Glomerular endothelial cell (primary cell): ENCODE measurements at regions not wholly inside any gene's neighbourhood (a gene's known extent, or its start where the extent isn't known, plus 50 kb on each side); places are given as distances from the start of the nearest gene placed in this dataset.
"Not testable (repeated sequence)": the region's sequence is repeated elsewhere in the genome, so short reads cannot be mapped to it uniquely, and the experiment has no call there.

Experiments used
- DNase-seq: peaks from one replicate; pipeline ENCODE4 v3.0.0-alpha.2; 2011; ENCODE audit warnings: low read depth, low spot score; ENCODE audit errors: extremely low read depth

GRCh38 chr10:33965795-33966581 is 631.5 kb upstream of the NRP1 start:
- DNase-seq = no peak

- DNase-seq = no peak
Observed at GRCh38 chr10:33963729-33964128, 629.3 kb upstream of the NRP1 start.

- not testable (repeated sequence) for DNase-seq
Observed at GRCh38 chr10:33956322-33956721, 621.9 kb upstream of the NRP1 start.

GRCh38 chr10:33955676-33956075 is 621.2 kb upstream of the NRP1 start:
- no peak for DNase-seq

- no peak for DNase-seq
Observed at GRCh38 chr10:33952692-33953360, 618.4 kb upstream of the NRP1 start.

- DNase-seq = no peak
Observed at GRCh38 chr10:33950206-33950605, 615.7 kb upstream of the NRP1 start.

GRCh38 chr10:33947544-33947943 is 613.1 kb upstream of the NRP1 start:
- DNase-seq = no peak

- DNase-seq = no peak
Observed at GRCh38 chr10:33945051-33945450, 610.6 kb upstream of the NRP1 start.

- no peak for DNase-seq
Observed at GRCh38 chr10:33942508-33942907, 608.0 kb upstream of the NRP1 start.

GRCh38 chr10:33939892-33940291 is 605.4 kb upstream of the NRP1 start:
- DNase-seq = no peak

GRCh38 chr10:33939410-33939809 is 604.9 kb upstream of the NRP1 start:
- no peak for DNase-seq

- DNase-seq = no peak
Observed at GRCh38 chr10:33938001-33938400, 603.5 kb upstream of the NRP1 start.

- DNase-seq = no peak
Observed at GRCh38 chr10:33937036-33937730, 602.7 kb upstream of the NRP1 start.

- no peak for DNase-seq
Observed at GRCh38 chr10:33935350-33935749, 600.9 kb upstream of the NRP1 start.

- DNase-seq = no peak
Observed at GRCh38 chr10:33930079-33930478, 595.6 kb upstream of the NRP1 start.

- no peak for DNase-seq
Observed at GRCh38 chr10:33927347-33927746, 592.9 kb upstream of the NRP1 start.

GRCh38 chr10:33921970-33922605 is 587.6 kb upstream of the NRP1 start:
- no peak for DNase-seq

- no peak for DNase-seq
Observed at GRCh38 chr10:33920351-33920750, 585.9 kb upstream of the NRP1 start.

- no peak for DNase-seq
Observed at GRCh38 chr10:33919244-33919643, 584.8 kb upstream of the NRP1 start.

- no peak for DNase-seq
Observed at GRCh38 chr10:33917069-33917780, 582.8 kb upstream of the NRP1 start.

GRCh38 chr10:33914746-33915145 is 580.3 kb upstream of the NRP1 start:
- no peak for DNase-seq
